Activated T-cell treated with anti-CD3 and anti-CD28 coated beads, Interleukin-2, amount 50 U/mL, for 24 hours (primary cell): ENCODE measurements at regions not wholly inside any gene's neighbourhood (a gene's known extent, or its start where the extent isn't known, plus 50 kb on each side); places are given as distances from the start of the nearest gene placed in this dataset.

Source experiments
- DNase-seq: peaks from one replicate; pipeline ENCODE4 v3.0.0-alpha.2; 2020
- H3K27ac Mint-ChIP-seq: 2 replicates; pipeline ENCODE4 v1.8.0; 2020; ENCODE audit warnings: mild to moderate bottlenecking, mixed read lengths
- H3K27me3 Mint-ChIP-seq: 2 replicates; pipeline ENCODE4 v1.8.0; 2020; ENCODE audit warnings: mixed read lengths
- H3K36me3 Mint-ChIP-seq: 2 replicates; pipeline ENCODE4 v1.8.0; 2020; ENCODE audit warnings: low read depth, mixed read lengths
- H3K4me1 Mint-ChIP-seq: 2 replicates; pipeline ENCODE4 v1.8.0; 2020; ENCODE audit warnings: low read depth, mixed read lengths
- H3K4me3 Mint-ChIP-seq: 2 replicates; pipeline ENCODE4 v1.8.0; 2020; ENCODE audit warnings: mild to moderate bottlenecking, moderate library complexity, mixed read lengths
- H3K9me3 Mint-ChIP-seq: 2 replicates; pipeline ENCODE4 v1.8.0; 2020; ENCODE audit warnings: mixed read lengths

- Mint-ChIP-seq H3K9me3 (peaks cover 20% of the 10 kb centered on the region), H3K27me3 (no peaks in the 10 kb centered on the region), H3K4me1 (no peaks in the 10 kb centered on the region), H3K27ac (no peak overlapping the region), H3K36me3 (no peaks in the 10 kb centered on the region), H3K4me3 (no peak overlapping the region)
- no peak for DNase-seq
These were observed 577.8 kb downstream of the NLGN4X start for GRCh38 chrX:5650904-5651303.

GRCh38 chrX:5648941-5649568, 579.6 kb downstream of the NLGN4X start:
- no peaks in the 10 kb centered on the region for H3K27me3 Mint-ChIP-seq
- no peaks in the 10 kb centered on the region for H3K36me3 Mint-ChIP-seq
- H3K27ac Mint-ChIP-seq: no peak overlapping the region
- H3K4me1 Mint-ChIP-seq: no peaks in the 10 kb centered on the region
- DNase-seq: no peak
- no peak overlapping the region for H3K4me3 Mint-ChIP-seq
- H3K9me3 Mint-ChIP-seq: peaks cover 20% of the 10 kb centered on the region

GRCh38 chrX:5646818-5647217, 581.8 kb downstream of the NLGN4X start:
- H3K27me3 Mint-ChIP-seq: no peaks in the 10 kb centered on the region
- peaks cover 16% of the 10 kb centered on the region for H3K9me3 Mint-ChIP-seq
- no peaks in the 10 kb centered on the region for H3K4me1 Mint-ChIP-seq
- DNase-seq: no peak
- H3K36me3 Mint-ChIP-seq: no peaks in the 10 kb centered on the region
- H3K4me3 Mint-ChIP-seq: no peak overlapping the region
- H3K27ac Mint-ChIP-seq: no peak overlapping the region

GRCh38 chrX:5644776-5645175, 583.9 kb downstream of the NLGN4X start:
- H3K4me3 Mint-ChIP-seq: no peak overlapping the region
- H3K27ac Mint-ChIP-seq: no peak overlapping the region
- no peaks in the 10 kb centered on the region for H3K36me3 Mint-ChIP-seq
- H3K9me3 Mint-ChIP-seq: peaks cover 14% of the 10 kb centered on the region
- H3K27me3 Mint-ChIP-seq: no peaks in the 10 kb centered on the region
- DNase-seq: no peak
- H3K4me1 Mint-ChIP-seq: no peaks in the 10 kb centered on the region

GRCh38 chrX:5640071-5640470, 588.6 kb downstream of the NLGN4X start:
- DNase-seq: no peak
- no peak overlapping the region for H3K4me3 Mint-ChIP-seq
- H3K4me1 Mint-ChIP-seq: no peaks in the 10 kb centered on the region
- H3K27me3 Mint-ChIP-seq: no peaks in the 10 kb centered on the region
- peaks cover 4% of the 10 kb centered on the region for H3K9me3 Mint-ChIP-seq
- H3K36me3 Mint-ChIP-seq: no peaks in the 10 kb centered on the region
- H3K27ac Mint-ChIP-seq: no peak overlapping the region

GRCh38 chrX:5638572-5638971, 590.1 kb downstream of the NLGN4X start:
- Mint-ChIP-seq H3K36me3 (no peaks in the 10 kb centered on the region), H3K9me3 (peaks cover 4% of the 10 kb centered on the region), H3K27ac (no peak overlapping the region), H3K27me3 (no peaks in the 10 kb centered on the region), H3K4me1 (no peaks in the 10 kb centered on the region), H3K4me3 (no peak overlapping the region)
- no peak for DNase-seq

- Mint-ChIP-seq H3K36me3 (no peaks in the 10 kb centered on the region), H3K4me3 (no peak overlapping the region), H3K9me3 (peaks cover 7% of the 10 kb centered on the region)
These were observed 595.8 kb downstream of the NLGN4X start for GRCh38 chrX:5632887-5633286.

GRCh38 chrX:5632061-5632614, 596.5 kb downstream of the NLGN4X start:
- Mint-ChIP-seq H3K4me1 (no peaks in the 10 kb centered on the region), H3K9me3 (peaks cover 10% of the 10 kb centered on the region), H3K27me3 (no peaks in the 10 kb centered on the region), H3K36me3 (no peaks in the 10 kb centered on the region), H3K4me3 (no peak overlapping the region), H3K27ac (no peak overlapping the region)
- no peak for DNase-seq

More at GRCh38 chrX:5632887-5633286, 595.8 kb downstream of the NLGN4X start:
- H3K27me3 Mint-ChIP-seq: no peaks in the 10 kb centered on the region
- no peak overlapping the region for H3K27ac Mint-ChIP-seq
- no peak for DNase-seq
- no peaks in the 10 kb centered on the region for H3K4me1 Mint-ChIP-seq

- H3K9me3 Mint-ChIP-seq: peaks cover 16% of the 10 kb centered on the region
- no peaks in the 10 kb centered on the region for H3K4me1 Mint-ChIP-seq
- DNase-seq: no peak
- no peaks in the 10 kb centered on the region for H3K27me3 Mint-ChIP-seq
- no peak overlapping the region for H3K27ac Mint-ChIP-seq
- H3K4me3 Mint-ChIP-seq: no peak overlapping the region
- H3K36me3 Mint-ChIP-seq: no peaks in the 10 kb centered on the region
These were observed 611.0 kb downstream of the NLGN4X start for GRCh38 chrX:5617666-5618065.

GRCh38 chrX:5595570-5595969, 633.1 kb downstream of the NLGN4X start:
- no peak overlapping the region for H3K27ac Mint-ChIP-seq
- no peak for DNase-seq
- H3K27me3 Mint-ChIP-seq: no peaks in the 10 kb centered on the region
- no peaks in the 10 kb centered on the region for H3K36me3 Mint-ChIP-seq
- peaks cover 11% of the 10 kb centered on the region for H3K9me3 Mint-ChIP-seq
- no peak overlapping the region for H3K4me3 Mint-ChIP-seq
- H3K4me1 Mint-ChIP-seq: no peaks in the 10 kb centered on the region

GRCh38 chrX:5586726-5587125, 641.9 kb downstream of the NLGN4X start:
- H3K27me3 Mint-ChIP-seq: no peaks in the 10 kb centered on the region

GRCh38 chrX:5575407-5575806, 653.3 kb downstream of the NLGN4X start:
- DNase-seq: no peak
- Mint-ChIP-seq H3K27ac (no peak overlapping the region), H3K36me3 (no peaks in the 10 kb centered on the region), H3K27me3 (no peaks in the 10 kb centered on the region), H3K4me3 (no peak overlapping the region), H3K4me1 (no peaks in the 10 kb centered on the region), H3K9me3 (peaks cover 15% of the 10 kb centered on the region)

More at GRCh38 chrX:5586726-5587125, 641.9 kb downstream of the NLGN4X start:
- no peaks in the 10 kb centered on the region for H3K36me3 Mint-ChIP-seq
- no peak overlapping the region for H3K27ac Mint-ChIP-seq
- no peak for DNase-seq
- peaks cover 14% of the 10 kb centered on the region for H3K9me3 Mint-ChIP-seq
- H3K4me3 Mint-ChIP-seq: no peak overlapping the region
- H3K4me1 Mint-ChIP-seq: no peaks in the 10 kb centered on the region

- Mint-ChIP-seq H3K4me1 (no peaks in the 10 kb centered on the region), H3K36me3 (no peaks in the 10 kb centered on the region), H3K27me3 (no peaks in the 10 kb centered on the region), H3K4me3 (no peak overlapping the region), H3K9me3 (peaks cover 9% of the 10 kb centered on the region), H3K27ac (no peak overlapping the region)
- no peak for DNase-seq
These were observed 659.7 kb downstream of the NLGN4X start for GRCh38 chrX:5568934-5569333.

- no peak for DNase-seq
- no peaks in the 10 kb centered on the region for H3K36me3 Mint-ChIP-seq
- H3K9me3 Mint-ChIP-seq: peaks cover 21% of the 10 kb centered on the region
- no peak overlapping the region for H3K4me3 Mint-ChIP-seq
- H3K4me1 Mint-ChIP-seq: no peaks in the 10 kb centered on the region
- no peak overlapping the region for H3K27ac Mint-ChIP-seq
- H3K27me3 Mint-ChIP-seq: no peaks in the 10 kb centered on the region
These were observed 669.3 kb downstream of the NLGN4X start for GRCh38 chrX:5559386-5559785.

- Mint-ChIP-seq H3K4me1 (no peaks in the 10 kb centered on the region), H3K9me3 (peaks cover 27% of the 10 kb centered on the region), H3K36me3 (no peaks in the 10 kb centered on the region), H3K27ac (no peak overlapping the region), H3K27me3 (no peaks in the 10 kb centered on the region), H3K4me3 (no peak overlapping the region)
- no peak for DNase-seq
These were observed 679.2 kb downstream of the NLGN4X start for GRCh38 chrX:5549512-5549911.

GRCh38 chrX:5537098-5537497, 691.6 kb downstream of the NLGN4X start:
- H3K4me3 Mint-ChIP-seq: no peak overlapping the region
- peaks cover 4% of the 10 kb centered on the region for H3K9me3 Mint-ChIP-seq
- no peak for DNase-seq
- no peaks in the 10 kb centered on the region for H3K27me3 Mint-ChIP-seq
- no peaks in the 10 kb centered on the region for H3K4me1 Mint-ChIP-seq
- no peaks in the 10 kb centered on the region for H3K36me3 Mint-ChIP-seq
- no peak overlapping the region for H3K27ac Mint-ChIP-seq
